Stimulated activated CD4-positive, alpha-beta T cell treated with anti-CD3 and anti-CD28 coated beads, TNF-alpha, amount 100 ng/mL, for 1 hour (primary cell): ENCODE measurements at regions not wholly inside any gene's neighbourhood (a gene's known extent, or its start where the extent isn't known, plus 50 kb on each side); places are given as distances from the start of the nearest gene placed in this dataset.
A peak's percentile ranks its signal among the peaks of the same experiment; 100 is the strongest.

Source experiments
- DNase-seq, 3 donors: peaks; one replicate each; pipeline ENCODE4 v3.0.0-alpha.2; 2020; ENCODE audit warnings: low read depth in 3 of 3, low spot score in 1 of 3

GRCh38 chr17:73694491-73694890, 50.2 kb upstream of the SDK2 start:
- DNase-seq = no peak

- no peak for DNase-seq
These were observed 50.9 kb upstream of the SDK2 start for GRCh38 chr17:73695035-73695738.

GRCh38 chr17:73696251-73696650, 52.0 kb upstream of the SDK2 start:
- DNase-seq = no peak

GRCh38 chr17:73697872-73698271, 53.6 kb upstream of the SDK2 start:
- no peak for DNase-seq

- DNase-seq = no peak
These were observed 54.7 kb upstream of the SDK2 start for GRCh38 chr17:73698966-73699365.

GRCh38 chr17:73701701-73702100, 57.5 kb upstream of the SDK2 start:
- no peak for DNase-seq

GRCh38 chr17:73703192-73703591, 58.9 kb upstream of the SDK2 start:
- DNase-seq = no peak

GRCh38 chr17:73703917-73704316, 59.7 kb upstream of the SDK2 start:
- no peak for DNase-seq

- DNase-seq = no peak
These were observed 61.3 kb upstream of the SDK2 start for GRCh38 chr17:73705594-73705993.

GRCh38 chr17:73706428-73706827, 62.2 kb upstream of the SDK2 start:
- DNase-seq = no peak

GRCh38 chr17:73706858-73707257, 62.6 kb upstream of the SDK2 start:
- DNase-seq = no peak

GRCh38 chr17:73707358-73707757, 63.1 kb upstream of the SDK2 start:
- no peak for DNase-seq

- DNase-seq = peak; percentile 24 to 50 (median 27)
These were observed 65.9 kb upstream of the SDK2 start for GRCh38 chr17:73710095-73710592.

- DNase-seq = no peak
These were observed 66.9 kb upstream of the SDK2 start for GRCh38 chr17:73711184-73711583.

- no peak for DNase-seq
These were observed 67.7 kb upstream of the SDK2 start for GRCh38 chr17:73711916-73712315.

GRCh38 chr17:73713136-73713535, 68.9 kb upstream of the SDK2 start:
- no peak for DNase-seq

GRCh38 chr17:73715769-73716168, 71.5 kb upstream of the SDK2 start:
- no peak for DNase-seq

GRCh38 chr17:73717690-73718089, 73.4 kb upstream of the SDK2 start:
- DNase-seq = no peak

GRCh38 chr17:73718362-73718761, 74.1 kb upstream of the SDK2 start:
- no peak for DNase-seq

- DNase-seq = no peak
These were observed 74.7 kb upstream of the SDK2 start for GRCh38 chr17:73718912-73719311.

- no peak for DNase-seq
These were observed 75.4 kb upstream of the SDK2 start for GRCh38 chr17:73719588-73720071.

GRCh38 chr17:73720187-73720834, 76.1 kb upstream of the SDK2 start:
- peak in 1 of 3 donors; percentile 45 for DNase-seq

GRCh38 chr17:73722165-73722564, 77.9 kb upstream of the SDK2 start:
- peak in 2 of 3 donors; percentile 6 to 30 for DNase-seq
